Spinal cord (tissue), 9 donors: ENCODE measurements at regions not wholly inside any gene's neighbourhood (a gene's known extent, or its start where the extent isn't known, plus 50 kb on each side); places are given as distances from the start of the nearest gene placed in this dataset.

ENCODE experiments used
- DNase-seq, 6 donors: peaks; one replicate each; pipeline versions ENCODE4 v3.0.0 to v3.0.0-alpha.2; 2013 to 2015; ENCODE audit warnings: low spot score in 6 of 6, low read depth in 4 of 6
- H3K27ac ChIP-seq: one replicate; pipeline ENCODE4 v1.5.1; 2013; ENCODE audit warnings: low read depth, low read length, control low read depth
- H3K27me3 ChIP-seq: one replicate; pipeline ENCODE4 v1.6.1; 2013; ENCODE audit warnings: low read length; ENCODE audit not compliant: control insufficient read depth, insufficient read depth
- H3K36me3 ChIP-seq: one replicate; pipeline ENCODE4 v1.6.1; 2013; ENCODE audit warnings: low read length; ENCODE audit not compliant: control insufficient read depth, insufficient read depth
- H3K4me1 ChIP-seq: one replicate; pipeline ENCODE4 v1.6.1; 2013; ENCODE audit warnings: low read length; ENCODE audit not compliant: control insufficient read depth, insufficient read depth
- H3K4me3 ChIP-seq: one replicate; pipeline ENCODE4 v1.5.1; 2013; ENCODE audit warnings: low read depth, low read length, control low read depth
- H3K9me3 ChIP-seq: one replicate; pipeline ENCODE4 v1.6.1; 2013; ENCODE audit warnings: low read length; ENCODE audit not compliant: control insufficient read depth, insufficient read depth
- WGBS: methylation state at CpG from one replicate; pipeline ENCODE4 v1.1.5; 2013; ENCODE audit warnings: missing lambda C conversion rate; ENCODE audit not compliant: insufficient coverage; 5-methylcytosine and 5-hydroxymethylcytosine counted together
- donor health status: healthy.

DNA sequence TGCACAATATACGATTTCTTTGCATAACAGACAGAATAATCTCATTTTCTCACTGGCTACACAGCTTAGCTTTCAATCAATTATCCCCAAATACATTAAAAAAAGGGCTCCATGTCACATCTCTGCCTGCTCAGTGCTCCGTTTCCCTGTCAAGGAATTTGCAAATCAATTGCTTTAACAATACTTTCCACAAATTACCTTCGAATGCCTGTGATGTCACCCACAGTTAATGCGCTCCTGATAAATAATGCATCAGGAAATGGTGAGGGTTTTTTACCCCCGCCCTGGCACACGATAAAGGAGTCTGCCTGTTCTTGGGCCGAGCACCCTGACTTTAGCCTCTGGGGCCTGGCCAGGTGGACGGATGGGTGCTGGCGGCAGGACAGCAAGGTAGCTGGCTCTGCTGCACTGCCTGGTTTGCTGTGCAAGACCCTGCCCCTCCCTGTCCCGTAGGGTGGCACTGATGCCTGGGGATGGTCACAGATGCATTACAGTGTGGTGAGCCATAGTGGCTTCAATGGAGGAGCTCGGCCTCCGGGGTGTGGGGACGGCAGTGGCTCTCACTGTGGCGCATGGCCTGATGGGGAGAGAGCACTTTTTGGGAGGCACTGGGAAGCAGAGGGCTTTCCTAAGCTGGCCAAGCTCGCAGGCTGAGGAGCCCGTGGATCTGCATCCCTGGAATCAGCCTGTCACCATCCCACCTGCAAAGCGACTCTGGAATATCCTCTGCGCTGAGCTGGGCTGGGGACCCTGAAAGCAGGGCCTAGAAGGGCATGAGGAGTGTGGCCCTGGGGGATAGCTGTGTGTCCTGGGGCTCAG lies 88.3 kb upstream of the HS6ST1 start:
- H3K4me1 ChIP-seq: peaks cover 24% of the 10 kb centered on the region
- DNase-seq: peak in 2 of 6 donors; percentile 55 to 60
- H3K9me3 ChIP-seq: no peaks in the 10 kb centered on the region
- H3K27me3 ChIP-seq: no peaks in the 10 kb centered on the region
- 73% methylated on average over 16 of the region's 18 CpGs for WGBS
- H3K27ac ChIP-seq: no peak overlapping the region
- H3K4me3 ChIP-seq: no peak overlapping the region
- H3K36me3 ChIP-seq: no peaks in the 10 kb centered on the region

DNA sequence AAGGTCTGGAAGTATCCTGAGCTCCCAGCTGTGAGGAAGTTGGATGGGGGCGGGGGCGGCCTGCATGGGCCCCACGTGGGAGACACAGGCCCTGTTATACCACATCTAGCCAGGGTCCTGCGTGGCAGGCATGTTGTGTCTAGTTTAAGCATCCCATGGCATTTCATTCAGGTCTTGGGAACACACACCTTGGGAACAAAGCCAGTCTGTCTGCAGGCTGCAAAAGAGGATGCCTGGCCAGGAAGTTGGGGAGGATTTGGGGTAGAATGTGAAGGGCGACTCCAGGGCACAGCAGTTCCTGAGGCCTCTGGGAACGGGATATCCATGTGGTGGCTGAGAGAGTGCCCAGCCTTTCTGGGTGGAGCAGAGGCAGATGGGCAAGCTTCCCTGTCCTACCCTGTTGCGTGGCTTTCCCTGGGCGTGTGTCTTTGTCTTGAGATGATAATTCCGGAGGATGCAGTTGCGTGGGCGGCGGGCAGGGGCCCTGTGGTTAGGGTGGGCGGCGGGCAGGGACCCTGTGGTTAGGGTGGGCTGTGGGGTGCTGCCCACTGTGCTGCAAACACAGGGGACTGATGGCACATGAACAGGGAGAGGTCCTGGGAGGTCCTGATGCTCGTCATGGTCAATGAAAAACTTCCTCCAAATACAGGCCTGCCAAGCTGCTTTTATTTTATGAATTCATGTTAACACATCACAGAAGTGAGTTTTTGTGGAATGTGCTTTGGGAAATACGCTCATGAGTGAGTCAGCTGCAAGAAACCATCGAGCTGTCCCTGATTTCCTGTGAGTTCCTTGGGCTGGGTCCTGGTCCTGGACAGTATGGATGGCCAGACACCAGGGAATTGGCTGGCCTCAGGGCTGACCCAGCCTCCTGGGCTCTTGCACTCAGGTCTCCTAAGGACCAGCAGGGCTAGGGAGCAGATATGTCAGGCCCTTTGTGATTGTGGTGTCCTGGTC lies 90.0 kb upstream of the HS6ST1 start:
- WGBS: 72% methylated on average over 15 of the region's 17 CpGs
- Histone ChIP-seq H3K27me3 (no peaks in the 10 kb centered on the region), H3K36me3 (no peaks in the 10 kb centered on the region), H3K9me3 (no peaks in the 10 kb centered on the region), H3K27ac (no peak overlapping the region), H3K4me3 (no peak overlapping the region), H3K4me1 (peaks cover 24% of the 10 kb centered on the region)
- no peak for DNase-seq

GRCh38 chr2:128409326-128410034 lies 90.8 kb upstream of the HS6ST1 start:
- Histone ChIP-seq H3K36me3 (no peaks in the 10 kb centered on the region), H3K4me3 (no peak overlapping the region), H3K27ac (no peak overlapping the region), H3K9me3 (no peaks in the 10 kb centered on the region), H3K4me1 (peaks cover 24% of the 10 kb centered on the region), H3K27me3 (no peaks in the 10 kb centered on the region)
- WGBS: 94% methylated on average over 5 of the region's 9 CpGs
- no peak for DNase-seq

- Histone ChIP-seq H3K4me3 (no peak overlapping the region), H3K27ac (no peak overlapping the region), H3K4me1 (peaks cover 24% of the 10 kb centered on the region), H3K9me3 (no peaks in the 10 kb centered on the region), H3K27me3 (no peaks in the 10 kb centered on the region), H3K36me3 (no peaks in the 10 kb centered on the region)
- no peak for DNase-seq
- 83% methylated on average over 9 of the region's 10 CpGs for WGBS
Observed at GRCh38 chr2:128410035-128410757, 91.5 kb upstream of the HS6ST1 start.

- DNase-seq: no peak
- Histone ChIP-seq H3K9me3 (peaks cover under 1% of the 10 kb centered on the region), H3K36me3 (no peaks in the 10 kb centered on the region), H3K4me3 (no peak overlapping the region), H3K4me1 (peaks cover 24% of the 10 kb centered on the region), H3K27ac (no peak overlapping the region), H3K27me3 (no peaks in the 10 kb centered on the region)
- 80% methylated on average over 8 of the region's 8 CpGs for WGBS
Observed at GRCh38 chr2:128410758-128411215, 92.1 kb upstream of the HS6ST1 start.

- peaks cover 21% of the 10 kb centered on the region for H3K4me1 ChIP-seq
- WGBS: 73% methylated on average over 8 of the region's 9 CpGs
- no peak overlapping the region for H3K27ac ChIP-seq
- no peak overlapping the region for H3K4me3 ChIP-seq
- H3K9me3 ChIP-seq: peaks cover 2% of the 10 kb centered on the region
- DNase-seq: no peak
- H3K36me3 ChIP-seq: no peaks in the 10 kb centered on the region
- H3K27me3 ChIP-seq: no peaks in the 10 kb centered on the region
Observed at GRCh38 chr2:128411431-128411830, 92.8 kb upstream of the HS6ST1 start.

GRCh38 chr2:128412181-128412871 lies 93.7 kb upstream of the HS6ST1 start:
- Histone ChIP-seq H3K36me3 (no peaks in the 10 kb centered on the region), H3K9me3 (peaks cover 2% of the 10 kb centered on the region), H3K4me3 (no peak overlapping the region), H3K27ac (no peak overlapping the region), H3K4me1 (peaks cover 16% of the 10 kb centered on the region), H3K27me3 (no peaks in the 10 kb centered on the region)
- 93% methylated on average over 6 of the region's 7 CpGs for WGBS
- DNase-seq: no peak

- WGBS: 88% methylated on average over 8 of the region's 10 CpGs
- no peak overlapping the region for H3K27ac ChIP-seq
- peaks cover 15% of the 10 kb centered on the region for H3K4me1 ChIP-seq
- H3K4me3 ChIP-seq: no peak overlapping the region
- no peaks in the 10 kb centered on the region for H3K27me3 ChIP-seq
- H3K36me3 ChIP-seq: no peaks in the 10 kb centered on the region
- DNase-seq: no peak
- peaks cover 2% of the 10 kb centered on the region for H3K9me3 ChIP-seq
Observed at GRCh38 chr2:128413014-128413717, 94.5 kb upstream of the HS6ST1 start.
